ENCODE measurements at regions not wholly inside any gene's neighbourhood (a gene's known extent, or its start where the extent isn't known, plus 50 kb on each side); places are given as distances from the start of the nearest gene placed in this dataset.
"Not testable (repeated sequence)": the region's sequence is repeated elsewhere in the genome, so short reads cannot be mapped to it uniquely, and the experiment has no call there.

DNA sequence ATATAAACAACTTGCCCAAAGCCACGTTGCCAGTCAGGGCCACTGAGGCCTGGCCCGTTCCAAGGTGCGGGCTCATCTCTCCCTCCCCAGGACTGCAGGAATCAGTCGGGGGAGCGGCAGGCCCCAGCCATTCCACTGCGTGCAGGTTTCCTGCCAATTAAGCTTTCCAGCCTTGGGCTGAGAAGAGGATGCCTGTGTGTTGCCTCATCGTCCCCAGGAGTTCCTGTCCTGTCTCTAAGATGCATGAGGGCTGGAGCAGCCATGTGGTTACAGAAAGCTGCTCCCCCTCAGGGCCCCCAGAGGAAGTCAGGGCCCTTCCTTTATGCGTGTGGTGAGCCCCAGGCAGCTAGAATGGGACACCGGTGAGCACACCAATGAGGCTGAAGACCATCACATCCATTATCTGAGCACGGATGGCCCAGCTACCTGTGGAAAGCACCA, 57.7 kb upstream of the METTL9 start:
- TF ChIP-seq, protein P1, sequence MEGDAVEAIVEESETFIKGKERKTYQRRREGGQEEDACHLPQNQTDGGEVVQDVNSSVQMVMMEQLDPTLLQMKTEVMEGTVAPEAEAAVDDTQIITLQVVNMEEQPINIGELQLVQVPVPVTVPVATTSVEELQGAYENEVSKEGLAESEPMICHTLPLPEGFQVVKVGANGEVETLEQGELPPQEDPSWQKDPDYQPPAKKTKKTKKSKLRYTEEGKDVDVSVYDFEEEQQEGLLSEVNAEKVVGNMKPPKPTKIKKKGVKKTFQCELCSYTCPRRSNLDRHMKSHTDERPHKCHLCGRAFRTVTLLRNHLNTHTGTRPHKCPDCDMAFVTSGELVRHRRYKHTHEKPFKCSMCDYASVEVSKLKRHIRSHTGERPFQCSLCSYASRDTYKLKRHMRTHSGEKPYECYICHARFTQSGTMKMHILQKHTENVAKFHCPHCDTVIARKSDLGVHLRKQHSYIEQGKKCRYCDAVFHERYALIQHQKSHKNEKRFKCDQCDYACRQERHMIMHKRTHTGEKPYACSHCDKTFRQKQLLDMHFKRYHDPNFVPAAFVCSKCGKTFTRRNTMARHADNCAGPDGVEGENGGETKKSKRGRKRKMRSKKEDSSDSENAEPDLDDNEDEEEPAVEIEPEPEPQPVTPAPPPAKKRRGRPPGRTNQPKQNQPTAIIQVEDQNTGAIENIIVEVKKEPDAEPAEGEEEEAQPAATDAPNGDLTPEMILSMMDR (optimal IDR thresholded peaks at IDR 0.05 in 1 of 3, IDR thresholded peaks at IDR 0.05 in 1 of 3, conservative IDR thresholded peaks at IDR 0.05 in 1 of 3; ENCODE audit: extremely low read depth in 1 of 3, insufficient read depth in 2 of 3, low read length in 3 of 3): not testable (repeated sequence)
- not testable (repeated sequence) for TF ChIP-seq EZH2 (IDR thresholded peaks at IDR 0.05; ENCODE audit: low read length)
